ENCODE measurements at regions not wholly inside any gene's neighbourhood (a gene's known extent, or its start where the extent isn't known, plus 50 kb on each side); places are given as distances from the start of the nearest gene placed in this dataset.

DNA sequence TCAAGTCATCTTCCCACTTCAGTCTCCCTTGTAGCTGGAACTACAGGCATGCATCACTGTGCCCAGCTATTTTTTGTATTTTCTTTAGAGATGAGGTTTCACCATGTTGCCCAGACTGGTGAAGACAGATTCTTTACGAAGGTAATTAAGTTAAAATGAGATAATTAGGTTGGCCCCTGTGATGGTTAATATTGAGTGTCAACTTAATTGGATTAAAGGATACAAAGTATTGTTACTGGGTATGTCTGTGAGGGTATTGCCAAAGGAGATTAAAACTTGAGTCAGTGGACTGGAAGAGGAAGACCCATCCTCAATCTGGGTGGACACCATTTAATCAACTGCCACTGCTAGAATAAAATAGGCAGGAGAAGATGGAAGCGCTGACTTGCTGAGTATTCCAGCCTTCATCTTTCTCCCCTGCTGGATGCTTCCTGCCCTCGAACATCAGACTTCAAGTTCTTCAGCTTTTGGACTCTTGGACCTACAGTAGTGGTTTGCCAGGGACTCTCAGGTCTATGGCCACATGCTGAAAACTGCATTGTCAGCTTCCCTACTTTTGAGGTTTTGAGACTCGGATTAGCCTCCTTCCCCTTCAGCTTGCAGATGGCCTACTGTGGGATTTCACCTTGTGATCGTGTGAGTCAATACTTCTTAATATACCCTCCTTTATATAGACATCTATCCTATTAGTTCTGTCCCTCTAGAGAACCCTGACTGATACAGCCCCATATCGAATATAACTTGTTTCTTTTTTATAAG is 269.1 kb downstream of the TMX3 start:
- H3K4me3 ChIP-seq (ENCODE audit: low read length), result no peak overlapping the region
- DNase-seq (ENCODE audit: low read depth), result no peak
- TF ChIP-seq, protein P1, sequence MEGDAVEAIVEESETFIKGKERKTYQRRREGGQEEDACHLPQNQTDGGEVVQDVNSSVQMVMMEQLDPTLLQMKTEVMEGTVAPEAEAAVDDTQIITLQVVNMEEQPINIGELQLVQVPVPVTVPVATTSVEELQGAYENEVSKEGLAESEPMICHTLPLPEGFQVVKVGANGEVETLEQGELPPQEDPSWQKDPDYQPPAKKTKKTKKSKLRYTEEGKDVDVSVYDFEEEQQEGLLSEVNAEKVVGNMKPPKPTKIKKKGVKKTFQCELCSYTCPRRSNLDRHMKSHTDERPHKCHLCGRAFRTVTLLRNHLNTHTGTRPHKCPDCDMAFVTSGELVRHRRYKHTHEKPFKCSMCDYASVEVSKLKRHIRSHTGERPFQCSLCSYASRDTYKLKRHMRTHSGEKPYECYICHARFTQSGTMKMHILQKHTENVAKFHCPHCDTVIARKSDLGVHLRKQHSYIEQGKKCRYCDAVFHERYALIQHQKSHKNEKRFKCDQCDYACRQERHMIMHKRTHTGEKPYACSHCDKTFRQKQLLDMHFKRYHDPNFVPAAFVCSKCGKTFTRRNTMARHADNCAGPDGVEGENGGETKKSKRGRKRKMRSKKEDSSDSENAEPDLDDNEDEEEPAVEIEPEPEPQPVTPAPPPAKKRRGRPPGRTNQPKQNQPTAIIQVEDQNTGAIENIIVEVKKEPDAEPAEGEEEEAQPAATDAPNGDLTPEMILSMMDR (conservative IDR thresholded peaks at IDR 0.05; ENCODE audit: low read length), result no peak

DNA sequence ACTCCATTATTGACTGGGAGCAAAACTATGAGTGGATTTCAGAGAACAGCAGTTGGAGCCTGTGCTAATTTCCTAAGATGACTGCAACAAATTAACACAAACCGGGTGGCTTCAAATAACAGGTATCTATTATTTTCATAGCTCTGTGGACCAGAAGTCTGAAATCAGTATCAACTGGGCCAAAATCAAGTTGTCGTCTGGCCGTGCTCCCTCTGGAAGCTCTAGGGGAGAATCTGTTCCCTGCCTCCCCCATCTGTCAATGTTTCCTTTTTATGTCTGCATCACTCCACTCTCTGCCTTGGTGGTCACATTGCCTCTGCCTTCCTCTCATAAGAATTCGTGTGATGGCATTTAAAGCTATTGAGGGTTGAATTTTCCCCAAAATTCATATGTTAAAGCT is 269.8 kb downstream of the TMX3 start:
- DNase-seq (ENCODE audit: low read depth), result no peak
- TF ChIP-seq, protein P1 (conservative IDR thresholded peaks at IDR 0.05; ENCODE audit: low read length), result no peak
- no peak overlapping the region for H3K4me3 ChIP-seq (ENCODE audit: low read length)

DNA sequence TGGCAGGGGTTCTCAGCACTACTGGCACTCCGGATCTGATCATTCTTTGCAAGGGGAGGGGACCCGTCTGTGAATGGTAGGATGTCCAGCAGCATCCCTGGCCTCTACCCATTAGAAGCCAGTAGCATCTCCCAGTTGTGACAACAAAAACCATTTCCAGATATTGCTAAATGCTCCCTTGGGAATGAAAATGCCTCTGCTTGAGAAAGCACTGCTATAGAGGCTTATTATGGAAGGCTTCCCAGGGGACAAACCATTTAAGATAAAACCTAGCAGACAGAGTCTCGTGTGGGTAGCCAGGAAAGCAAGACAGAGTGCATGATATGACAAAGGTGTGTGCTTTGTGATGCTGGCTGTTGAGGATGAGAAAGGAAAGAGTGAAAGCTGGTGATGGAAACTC is 273.7 kb downstream of the TMX3 start:
- DNase-seq (ENCODE audit: low read depth), result peak; percentile 50
- TF ChIP-seq, protein P1 (conservative IDR thresholded peaks at IDR 0.05; ENCODE audit: low read length), result no peak
- H3K4me3 ChIP-seq (ENCODE audit: low read length), result no peak overlapping the region

DNA sequence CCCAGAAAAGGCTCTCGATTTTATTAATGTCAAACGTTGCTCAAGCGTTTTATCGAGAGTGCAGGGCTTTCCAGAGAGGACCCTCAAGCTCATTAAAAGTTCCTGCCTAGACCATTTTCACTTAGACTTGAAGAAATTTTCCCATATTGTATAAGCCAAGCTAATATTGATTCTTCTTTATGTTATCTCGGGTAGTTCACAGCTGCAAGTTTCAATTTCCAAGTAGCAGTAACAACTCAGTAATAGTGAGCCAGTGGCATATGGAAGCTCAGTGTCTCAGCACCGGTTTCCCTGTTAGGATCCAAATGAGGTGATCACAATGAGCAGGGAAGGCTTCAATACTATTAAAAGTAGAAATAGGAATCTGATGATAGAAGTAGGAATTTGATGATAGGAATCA is 274.5 kb downstream of the TMX3 start:
- TF ChIP-seq, protein P1 (conservative IDR thresholded peaks at IDR 0.05; ENCODE audit: low read length), result no peak
- no peak for DNase-seq (ENCODE audit: low read depth)
- no peak overlapping the region for H3K4me3 ChIP-seq (ENCODE audit: low read length)

DNA sequence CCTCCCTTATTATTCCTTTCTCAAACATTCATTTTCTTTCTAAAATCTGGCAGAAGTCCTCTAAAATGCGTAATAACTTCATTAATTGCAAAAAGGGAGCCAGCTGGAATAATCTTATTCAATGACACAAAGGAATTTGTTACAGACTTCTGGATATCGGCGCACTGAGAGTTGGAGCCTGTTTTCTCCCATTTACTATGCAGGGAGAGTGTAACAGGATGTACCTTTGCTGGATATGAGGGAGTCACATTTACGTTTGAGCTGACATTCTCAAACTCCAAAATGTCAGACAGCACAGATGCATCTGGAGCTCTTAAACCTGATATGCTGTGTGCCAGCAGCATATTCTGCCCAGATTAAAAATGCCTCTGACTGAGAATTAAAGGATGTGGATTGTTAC is 275.3 kb downstream of the TMX3 start:
- DNase-seq (ENCODE audit: low read depth), result peak; percentile 52
- no peak overlapping the region for H3K4me3 ChIP-seq (ENCODE audit: low read length)
- TF ChIP-seq, protein P1 (conservative IDR thresholded peaks at IDR 0.05; ENCODE audit: low read length), result no peak

DNA sequence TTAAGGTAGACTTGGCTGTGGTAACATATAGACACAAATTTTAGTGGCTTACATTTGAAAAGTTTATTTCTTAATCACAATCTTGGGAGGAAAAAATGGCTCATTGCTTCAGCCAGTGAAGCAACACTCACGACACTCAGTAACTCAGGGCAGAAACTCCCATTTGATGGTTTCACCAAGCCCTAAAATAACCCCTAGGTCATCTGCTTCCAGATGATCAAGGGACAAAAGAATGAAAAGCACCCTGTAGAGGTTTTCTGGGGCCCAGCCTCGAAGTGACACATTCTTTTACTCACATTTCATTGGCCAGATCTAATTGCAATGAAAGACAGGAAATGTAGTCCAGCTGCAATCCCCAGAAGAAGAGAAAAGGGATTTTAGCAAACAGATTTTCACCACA is 275.9 kb downstream of the TMX3 start:
- TF ChIP-seq, protein P1 (conservative IDR thresholded peaks at IDR 0.05; ENCODE audit: low read length), result no peak
- H3K4me3 ChIP-seq (ENCODE audit: low read length), result no peak overlapping the region
- DNase-seq (ENCODE audit: low read depth), result peak; percentile 98

DNA sequence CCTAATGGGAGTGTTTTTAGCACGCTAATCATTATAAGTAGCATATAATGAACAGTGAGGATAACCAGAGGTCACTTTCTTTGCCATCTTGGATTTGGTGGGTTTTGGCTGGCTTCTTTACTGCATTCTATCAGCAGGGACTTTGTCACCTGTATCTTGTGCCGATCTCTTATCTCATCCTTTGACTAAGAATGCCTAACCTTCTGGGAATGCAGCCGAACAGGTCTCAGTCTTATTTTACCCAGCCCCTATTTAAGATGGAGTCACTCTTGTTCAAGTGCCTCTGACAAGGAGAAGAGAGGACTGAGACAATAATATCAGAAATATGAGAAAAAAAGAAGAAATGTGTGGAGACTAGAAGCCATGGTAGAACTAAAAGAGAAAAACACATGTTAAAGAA is 276.4 kb downstream of the TMX3 start:
- no peak overlapping the region for H3K4me3 ChIP-seq (ENCODE audit: low read length)
- TF ChIP-seq, protein P1 (conservative IDR thresholded peaks at IDR 0.05; ENCODE audit: low read length), result no peak
- DNase-seq (ENCODE audit: low read depth), result no peak
